Hepatocyte (in vitro differentiated cells): ENCODE measurements at regions not wholly inside any gene's neighbourhood (a gene's known extent, or its start where the extent isn't known, plus 50 kb on each side); places are given as distances from the start of the nearest gene placed in this dataset.

ENCODE experiments used
- EZH2phosphoT487 ChIP-seq: fragments of 200-600 bp; sonication (generic); IDR thresholded peaks from one replicate; pipeline ENCODE4 v1.6.1; 2018; ENCODE audit warnings: antibody characterized with exemption, mild to moderate bottlenecking, low read depth, moderate library complexity; ENCODE audit not compliant: unreplicated experiment, severe bottlenecking
- TF ChIP-seq, protein P1 (sequence below): fragments of 200-600 bp; sonication (generic); IDR thresholded peaks from 2 replicates; pipeline ENCODE4 v1.5.1; 2016; ENCODE audit warnings: antibody characterized with exemption, mild to moderate bottlenecking; ENCODE audit not compliant: poor library complexity

DNA sequence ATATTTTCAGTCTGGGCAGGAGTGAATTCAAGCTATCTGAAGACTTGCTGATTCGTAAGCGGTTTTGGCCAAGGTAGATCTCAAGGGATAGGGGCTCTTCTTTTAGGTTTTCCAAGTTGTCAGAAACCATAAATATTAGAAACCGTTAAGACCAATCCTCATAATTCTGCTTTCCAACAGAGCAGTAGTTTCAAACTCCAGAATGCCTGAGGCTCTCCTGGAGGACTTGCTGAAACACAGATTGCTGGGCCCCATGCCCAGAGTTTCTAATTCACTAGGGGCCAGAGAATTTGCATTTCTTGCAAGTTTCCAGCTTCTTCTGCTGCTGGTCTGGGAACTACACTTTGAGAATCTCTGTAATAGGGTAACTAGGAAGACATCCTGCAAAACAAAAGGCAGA, 1855.7 kb upstream of the CELF4 start:
- TF ChIP-seq, protein P1, sequence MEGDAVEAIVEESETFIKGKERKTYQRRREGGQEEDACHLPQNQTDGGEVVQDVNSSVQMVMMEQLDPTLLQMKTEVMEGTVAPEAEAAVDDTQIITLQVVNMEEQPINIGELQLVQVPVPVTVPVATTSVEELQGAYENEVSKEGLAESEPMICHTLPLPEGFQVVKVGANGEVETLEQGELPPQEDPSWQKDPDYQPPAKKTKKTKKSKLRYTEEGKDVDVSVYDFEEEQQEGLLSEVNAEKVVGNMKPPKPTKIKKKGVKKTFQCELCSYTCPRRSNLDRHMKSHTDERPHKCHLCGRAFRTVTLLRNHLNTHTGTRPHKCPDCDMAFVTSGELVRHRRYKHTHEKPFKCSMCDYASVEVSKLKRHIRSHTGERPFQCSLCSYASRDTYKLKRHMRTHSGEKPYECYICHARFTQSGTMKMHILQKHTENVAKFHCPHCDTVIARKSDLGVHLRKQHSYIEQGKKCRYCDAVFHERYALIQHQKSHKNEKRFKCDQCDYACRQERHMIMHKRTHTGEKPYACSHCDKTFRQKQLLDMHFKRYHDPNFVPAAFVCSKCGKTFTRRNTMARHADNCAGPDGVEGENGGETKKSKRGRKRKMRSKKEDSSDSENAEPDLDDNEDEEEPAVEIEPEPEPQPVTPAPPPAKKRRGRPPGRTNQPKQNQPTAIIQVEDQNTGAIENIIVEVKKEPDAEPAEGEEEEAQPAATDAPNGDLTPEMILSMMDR = no peak
- no peak for TF ChIP-seq EZH2phosphoT487
